Effector memory CD4-positive, alpha-beta T cell (primary cell): ENCODE measurements at regions not wholly inside any gene's neighbourhood (a gene's known extent, or its start where the extent isn't known, plus 50 kb on each side); places are given as distances from the start of the nearest gene placed in this dataset.

ENCODE experiments used
- DNase-seq, 3 donors: peaks; one replicate each; pipeline ENCODE4 v3.0.0-alpha.2; 2020
- H3K27ac ChIP-seq: 2 replicates; pipeline ENCODE4 v1.7.0; 2013; ENCODE audit warnings: mild to moderate bottlenecking, low read length, moderate library complexity; ENCODE audit not compliant: insufficient read depth, poor library complexity, severe bottlenecking
- H3K27me3 ChIP-seq: replicated peaks from 2 replicates; pipeline ENCODE4 v1.7.0; 2013; ENCODE audit warnings: mild to moderate bottlenecking, low read length; ENCODE audit not compliant: insufficient read depth, control insufficient read depth, poor library complexity, severe bottlenecking
- H3K36me3 ChIP-seq: 2 replicates; pipeline ENCODE4 v1.7.0; 2013; ENCODE audit warnings: mild to moderate bottlenecking, low read length, moderate library complexity; ENCODE audit not compliant: control insufficient read depth, insufficient read depth
- H3K4me1 ChIP-seq: 2 replicates; pipeline ENCODE4 v1.7.0; 2013; ENCODE audit warnings: low read length, mild to moderate bottlenecking; ENCODE audit not compliant: control insufficient read depth, insufficient read depth, poor library complexity, severe bottlenecking
- H3K4me3 ChIP-seq: 2 replicates; pipeline ENCODE4 v1.7.0; 2013; ENCODE audit warnings: low read length, low read depth, mild to moderate bottlenecking; ENCODE audit not compliant: insufficient read depth, poor library complexity, severe bottlenecking
- H3K9me3 ChIP-seq: 2 replicates; pipeline ENCODE4 v1.7.0; 2013; ENCODE audit warnings: mild to moderate bottlenecking, low read length, moderate library complexity; ENCODE audit not compliant: control insufficient read depth

GRCh38 chr1:189150624-189151023, 1327.0 kb downstream of the BRINP3 start:
- H3K4me3 ChIP-seq, result no peak overlapping the region
- no peaks in the 10 kb centered on the region for H3K4me1 ChIP-seq
- H3K27ac ChIP-seq, result no peak overlapping the region
- no peaks in the 10 kb centered on the region for H3K36me3 ChIP-seq
- DNase-seq, result no peak
- no peaks in the 10 kb centered on the region for H3K9me3 ChIP-seq
- no peaks in the 10 kb centered on the region for H3K27me3 ChIP-seq

DNA sequence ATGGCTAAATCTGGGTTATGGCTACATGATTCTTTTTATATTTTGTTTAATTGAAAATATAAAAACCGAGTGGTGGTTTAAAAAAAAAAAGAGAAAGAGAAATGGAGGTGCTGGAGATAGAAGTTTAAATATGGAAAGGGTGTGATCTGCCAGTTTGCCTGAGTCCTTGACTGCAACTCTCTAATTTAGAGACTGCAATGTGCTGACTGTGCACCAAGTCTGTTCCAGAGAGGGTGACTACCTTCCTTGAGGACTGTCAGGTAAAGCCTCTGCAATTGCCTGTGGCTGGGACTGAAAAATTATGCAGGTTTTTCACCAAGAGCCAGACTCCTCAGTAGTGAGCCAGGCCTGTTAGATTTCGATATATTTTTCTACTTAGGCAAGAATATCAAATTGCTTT, 1326.3 kb downstream of the BRINP3 start:
- no peak for DNase-seq

DNA sequence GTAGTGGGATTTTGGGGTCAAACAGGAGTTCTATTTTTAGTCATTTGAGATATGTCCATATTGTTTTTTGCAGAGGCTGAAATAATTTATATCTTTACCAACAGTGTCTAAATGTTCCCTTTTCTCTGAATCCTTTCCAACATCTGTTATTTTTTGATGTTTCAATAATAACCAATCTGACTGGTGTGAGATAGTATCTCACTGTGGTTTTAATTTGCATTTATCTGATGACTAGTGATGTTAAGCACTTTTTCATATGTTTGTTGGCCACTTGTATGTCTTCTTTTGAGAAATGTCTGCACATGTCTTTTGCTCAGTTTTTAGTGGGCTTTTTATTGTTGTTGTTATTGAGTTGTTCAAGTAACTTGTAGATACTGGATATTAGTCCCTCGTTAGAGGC, 1325.0 kb downstream of the BRINP3 start:
- H3K36me3 ChIP-seq, result no peaks in the 10 kb centered on the region
- H3K4me3 ChIP-seq, result no peak overlapping the region
- H3K27ac ChIP-seq, result no peak overlapping the region
- DNase-seq, result no peak
- no peaks in the 10 kb centered on the region for H3K9me3 ChIP-seq
- no peaks in the 10 kb centered on the region for H3K4me1 ChIP-seq
- no peaks in the 10 kb centered on the region for H3K27me3 ChIP-seq

More for the DNA sequence above, 1326.3 kb downstream of the BRINP3 start:
- Histone ChIP-seq H3K27me3 (no peaks in the 10 kb centered on the region), H3K4me1 (no peaks in the 10 kb centered on the region), H3K4me3 (no peak overlapping the region), H3K9me3 (no peaks in the 10 kb centered on the region), H3K27ac (no peak overlapping the region), H3K36me3 (no peaks in the 10 kb centered on the region)

- Histone ChIP-seq H3K27ac (no peak overlapping the region), H3K9me3 (no peaks in the 10 kb centered on the region)
- DNase-seq, result no peak
These were observed 1319.5 kb downstream of the BRINP3 start for GRCh38 chr1:189158155-189158554.

GRCh38 chr1:189175889-189176288, 1301.8 kb downstream of the BRINP3 start:
- no peaks in the 10 kb centered on the region for H3K4me1 ChIP-seq
- H3K4me3 ChIP-seq, result no peak overlapping the region
- no peak overlapping the region for H3K27ac ChIP-seq
- H3K36me3 ChIP-seq, result no peaks in the 10 kb centered on the region
- H3K27me3 ChIP-seq, result no peaks in the 10 kb centered on the region
- H3K9me3 ChIP-seq, result no peaks in the 10 kb centered on the region
- no peak for DNase-seq

More at GRCh38 chr1:189158155-189158554, 1319.5 kb downstream of the BRINP3 start:
- no peaks in the 10 kb centered on the region for H3K4me1 ChIP-seq
- no peaks in the 10 kb centered on the region for H3K36me3 ChIP-seq
- no peak overlapping the region for H3K4me3 ChIP-seq
- H3K27me3 ChIP-seq, result no peaks in the 10 kb centered on the region

DNA sequence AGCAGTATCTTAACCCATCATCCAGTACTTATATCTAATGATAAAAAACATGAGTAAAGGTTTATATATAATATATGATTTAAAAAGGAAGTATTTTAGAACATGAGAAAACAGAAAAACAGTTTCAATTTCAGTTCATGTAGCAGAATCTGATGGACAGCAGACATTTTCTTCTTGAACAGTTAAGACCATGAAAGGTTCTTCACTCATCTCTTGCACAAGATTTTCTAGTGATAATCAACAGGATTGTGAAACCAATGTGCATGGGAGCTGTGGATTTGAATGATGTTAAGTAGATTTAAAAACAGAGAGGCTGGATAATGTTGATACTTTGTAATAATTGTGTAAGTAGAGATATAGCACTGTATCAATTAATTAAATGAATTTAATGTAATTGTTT, 1297.6 kb downstream of the BRINP3 start:
- no peak for DNase-seq
- Histone ChIP-seq H3K4me3 (no peak overlapping the region), H3K4me1 (no peaks in the 10 kb centered on the region), H3K27me3 (no peaks in the 10 kb centered on the region), H3K27ac (no peak overlapping the region), H3K9me3 (no peaks in the 10 kb centered on the region), H3K36me3 (no peaks in the 10 kb centered on the region)

GRCh38 chr1:189185097-189185496, 1292.6 kb downstream of the BRINP3 start:
- no peak overlapping the region for H3K27ac ChIP-seq
- no peaks in the 10 kb centered on the region for H3K36me3 ChIP-seq
- H3K9me3 ChIP-seq, result no peaks in the 10 kb centered on the region
- H3K4me1 ChIP-seq, result no peaks in the 10 kb centered on the region
- H3K4me3 ChIP-seq, result no peak overlapping the region
- DNase-seq, result no peak
- H3K27me3 ChIP-seq, result no peaks in the 10 kb centered on the region

DNA sequence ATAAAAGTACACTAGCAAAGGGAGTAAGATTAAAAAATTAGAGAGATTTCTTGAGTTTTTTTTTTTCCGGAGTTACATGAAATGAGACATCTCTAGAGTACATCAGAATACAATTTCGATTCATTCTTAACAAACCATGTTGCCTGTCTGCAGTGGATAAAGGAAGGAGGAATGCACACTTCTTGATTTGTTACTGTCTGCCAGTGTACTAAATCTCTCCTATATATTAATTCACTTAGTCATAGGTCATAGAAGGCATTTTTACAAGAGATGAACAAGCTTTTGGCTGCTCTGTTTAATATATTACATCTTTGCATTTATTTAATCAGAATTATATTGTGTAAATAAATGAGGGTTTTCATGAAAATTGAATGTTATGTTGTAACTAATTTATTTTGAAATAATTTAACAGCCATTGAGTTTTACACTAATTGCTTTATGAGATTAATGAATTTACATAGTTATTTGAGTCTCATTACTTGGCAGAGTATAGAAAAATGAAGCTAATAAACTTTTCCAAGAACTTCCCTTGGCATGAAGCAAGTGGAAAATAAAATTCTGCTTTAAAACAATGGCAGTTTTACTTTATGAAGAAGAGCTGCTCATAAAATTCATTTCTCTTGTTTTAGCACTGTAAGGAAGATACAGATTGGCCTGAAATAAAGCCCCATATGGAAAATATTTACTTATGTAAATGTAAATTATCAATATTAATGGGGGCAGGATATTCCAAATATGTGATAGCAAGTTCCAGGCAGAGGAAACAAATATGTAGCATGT, 1284.7 kb downstream of the BRINP3 start:
- no peaks in the 10 kb centered on the region for H3K27me3 ChIP-seq
- H3K4me1 ChIP-seq, result no peaks in the 10 kb centered on the region
- no peak overlapping the region for H3K4me3 ChIP-seq
- no peaks in the 10 kb centered on the region for H3K9me3 ChIP-seq
- H3K27ac ChIP-seq, result no peak overlapping the region
- no peaks in the 10 kb centered on the region for H3K36me3 ChIP-seq
- DNase-seq, result no peak

DNA sequence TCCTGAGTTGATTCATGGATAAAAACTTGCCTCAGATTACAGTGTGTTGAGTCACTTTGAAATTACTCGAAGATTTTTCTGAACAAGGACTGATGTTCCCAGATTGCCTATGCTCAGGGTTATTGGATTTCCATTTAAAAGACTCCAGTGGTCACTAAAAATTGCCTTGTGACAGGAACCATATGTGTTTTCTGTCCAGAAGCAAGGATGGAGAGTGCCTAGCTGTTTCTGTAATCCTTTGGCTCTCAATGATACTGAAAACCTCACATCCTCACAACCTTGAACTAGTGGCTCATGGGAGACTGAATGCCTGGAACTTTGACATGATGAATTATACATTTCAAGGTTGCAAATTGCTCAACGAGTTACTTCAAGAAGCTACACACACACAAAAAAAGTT, 1271.8 kb downstream of the BRINP3 start:
- Histone ChIP-seq H3K9me3 (no peaks in the 10 kb centered on the region), H3K36me3 (no peaks in the 10 kb centered on the region), H3K4me1 (no peaks in the 10 kb centered on the region), H3K27me3 (no peaks in the 10 kb centered on the region), H3K4me3 (no peak overlapping the region), H3K27ac (no peak overlapping the region)
- DNase-seq, result no peak

DNA sequence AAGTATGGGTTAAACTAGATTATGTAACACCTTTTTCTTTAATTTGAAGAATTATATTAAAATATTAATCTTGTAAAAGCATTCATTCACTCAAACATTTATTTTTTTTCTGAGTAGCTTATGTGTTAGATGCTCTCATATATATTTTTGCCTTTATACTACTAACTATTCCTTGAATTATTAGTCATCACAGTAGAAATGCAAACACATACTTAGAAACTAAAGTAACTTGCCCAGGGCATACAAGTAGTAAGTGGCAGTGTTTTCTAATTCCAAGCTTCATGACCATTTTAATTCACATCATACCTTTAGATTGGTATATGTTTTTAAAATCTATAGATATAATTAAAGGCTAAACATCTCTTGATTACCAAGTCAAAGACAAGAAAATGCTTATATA, 1271.0 kb downstream of the BRINP3 start:
- Histone ChIP-seq H3K4me3 (no peak overlapping the region), H3K4me1 (no peaks in the 10 kb centered on the region), H3K27ac (no peak overlapping the region), H3K36me3 (no peaks in the 10 kb centered on the region), H3K27me3 (no peaks in the 10 kb centered on the region), H3K9me3 (no peaks in the 10 kb centered on the region)
- DNase-seq, result no peak
